Caco-2 (cell line): ENCODE measurements at regions not wholly inside any gene's neighbourhood (a gene's known extent, or its start where the extent isn't known, plus 50 kb on each side); places are given as distances from the start of the nearest gene placed in this dataset.

Source experiments
- BruUV-seq: library from RNA; stranded (reverse); fragments of 400-500 nt; replicated peaks from 2 replicates; lab custom pipeline; 2021; lab: Mats Ljungman, UMichigan
- CTCF ChIA-PET: fragments of 300-600 bp; sonication (Branson Sonifier 250); formaldehyde crosslinking; loops from one replicate; lab custom pipeline; 2022; ENCODE audit warnings: antibody characterized with exemption; lab: Charles Lee
- POLR2A ChIA-PET: fragments of 300-600 bp; sonication (Branson Sonifier 250); formaldehyde crosslinking; loops from one replicate; lab custom pipeline; 2022; ENCODE audit warnings: antibody characterized with exemption; lab: Charles Lee
- DNase-seq, 2 experiments: peaks; one replicate each; pipeline versions ENCODE4 v3.0.0 to v3.0.0-alpha.2; 2020 to 2022
- H3K27me3 ChIP-seq: replicated peaks from 2 replicates; pipeline ENCODE4 v1.6.0; 2011; ENCODE audit warnings: low read length; ENCODE audit not compliant: control insufficient read depth, insufficient read depth
- H3K36me3 ChIP-seq: 2 replicates; pipeline ENCODE4 v1.5.1; 2011; ENCODE audit warnings: low read length; ENCODE audit not compliant: control insufficient read depth, insufficient read depth
- H3K4me1 ChIP-seq: fragments of 250-450 bp; sonication (Bioruptor Pico); 2 replicates; pipeline ENCODE4 v1.5.1; 2020; ENCODE audit warnings: mild to moderate bottlenecking
- H3K4me3 ChIP-seq: 2 replicates; pipeline ENCODE4 v1.5.1; 2011; ENCODE audit warnings: low read depth, mild to moderate bottlenecking, control low read depth, low read length
- H3K9me3 ChIP-seq: fragments of 250-450 bp; sonication (Bioruptor Pico); 2 replicates; pipeline ENCODE4 v1.5.1; 2020; ENCODE audit warnings: mild to moderate bottlenecking, moderate library complexity
- H3K27ac Mint-ChIP-seq: one replicate; pipeline ENCODE4 v1.8.0; 2022; ENCODE audit warnings: mixed read lengths; ENCODE audit not compliant: unreplicated experiment
- H3K27me3 Mint-ChIP-seq: one replicate; pipeline ENCODE4 v1.8.0; 2022; ENCODE audit warnings: mixed read lengths; ENCODE audit not compliant: insufficient read depth, unreplicated experiment
- H3K36me3 Mint-ChIP-seq: one replicate; pipeline ENCODE4 v1.8.0; 2022; ENCODE audit warnings: mild to moderate bottlenecking, mixed read lengths; ENCODE audit not compliant: insufficient read depth, unreplicated experiment
- H3K4me1 Mint-ChIP-seq: one replicate; pipeline ENCODE4 v1.8.0; 2022; ENCODE audit warnings: low read depth, mixed read lengths; ENCODE audit not compliant: unreplicated experiment
- H3K4me3 Mint-ChIP-seq: one replicate; pipeline ENCODE4 v1.8.0; 2022; ENCODE audit warnings: mild to moderate bottlenecking, moderate library complexity, mixed read lengths; ENCODE audit not compliant: unreplicated experiment
- H3K9me3 Mint-ChIP-seq: one replicate; pipeline ENCODE4 v1.8.0; 2022; ENCODE audit warnings: mixed read lengths; ENCODE audit not compliant: unreplicated experiment
- CTCF ChIP-seq, 2 experiments: fragments of 200-600 bp in 1 of 2; IDR thresholded peaks; 1 replicate in 1 of 2; 2 replicates in 1 of 2; pipeline versions ENCODE4 v1.5.1 to v1.8.0; 2011 to 2022; ENCODE audit warnings: antibody characterized with exemption in 1 of 2, control low read depth in 1 of 2, inconsistent platforms in 1 of 2, low read depth in 1 of 2, low read length in 1 of 2, mild to moderate bottlenecking in 1 of 2, moderate library complexity in 1 of 2; ENCODE audit not compliant: insufficient read depth in 1 of 2, severe bottlenecking in 1 of 2, unreplicated experiment in 1 of 2
- intact Hi-C: fragments of 100-400 bp; cut with micrococcal nuclease; formaldehyde crosslinking; loops from one replicate; pipeline ENCODE4 v1.10.0; 2022; ENCODE audit not compliant: unreplicated experiment

DNA sequence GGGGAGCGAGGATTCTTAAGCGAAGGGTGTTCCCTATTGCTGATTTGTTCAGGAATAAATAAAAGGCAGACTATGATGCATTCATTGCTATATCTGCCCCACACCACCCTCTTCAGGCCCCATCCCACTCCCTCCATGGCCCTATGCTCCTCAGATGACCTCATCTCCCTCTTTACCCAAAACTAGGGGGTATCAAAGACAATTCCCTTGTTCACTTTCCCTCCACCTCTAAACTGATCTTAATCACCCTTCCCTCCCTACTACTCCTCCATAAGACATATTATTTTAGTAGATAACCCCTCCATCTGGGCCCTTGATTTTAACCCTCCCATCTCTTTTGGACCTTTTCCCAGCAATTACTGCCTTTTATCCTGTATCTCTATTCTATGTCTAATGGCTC, 434.9 kb upstream of the RUNX1 start:
- DNase-seq = no peak
- BruUV-seq = no TSS peak
- Histone ChIP-seq H3K27me3 (no peaks in the 10 kb centered on the region), H3K4me3 (no peak overlapping the region), H3K36me3 (no peaks in the 10 kb centered on the region), H3K9me3 (no peaks in the 10 kb centered on the region), H3K4me1 (no peaks in the 10 kb centered on the region)
- intact Hi-C loops = no loop called here
- CTCF ChIA-PET = no interaction called here
- Mint-ChIP-seq H3K36me3 (peaks cover 4% of the 10 kb centered on the region), H3K27me3 (peaks cover 18% of the 10 kb centered on the region), H3K9me3 (peaks cover 11% of the 10 kb centered on the region), H3K4me1 (no peaks in the 10 kb centered on the region), H3K27ac (no peak overlapping the region), H3K4me3 (no peak overlapping the region)
- POLR2A ChIA-PET = no interaction called here
- TF ChIP-seq CTCF (IDR thresholded peaks at IDR 0.05; ENCODE audit: insufficient read depth in 1 of 2, low read depth in 1 of 2, low read length in 1 of 2, severe bottlenecking in 1 of 2, unreplicated experiment in 1 of 2) = no peak

DNA sequence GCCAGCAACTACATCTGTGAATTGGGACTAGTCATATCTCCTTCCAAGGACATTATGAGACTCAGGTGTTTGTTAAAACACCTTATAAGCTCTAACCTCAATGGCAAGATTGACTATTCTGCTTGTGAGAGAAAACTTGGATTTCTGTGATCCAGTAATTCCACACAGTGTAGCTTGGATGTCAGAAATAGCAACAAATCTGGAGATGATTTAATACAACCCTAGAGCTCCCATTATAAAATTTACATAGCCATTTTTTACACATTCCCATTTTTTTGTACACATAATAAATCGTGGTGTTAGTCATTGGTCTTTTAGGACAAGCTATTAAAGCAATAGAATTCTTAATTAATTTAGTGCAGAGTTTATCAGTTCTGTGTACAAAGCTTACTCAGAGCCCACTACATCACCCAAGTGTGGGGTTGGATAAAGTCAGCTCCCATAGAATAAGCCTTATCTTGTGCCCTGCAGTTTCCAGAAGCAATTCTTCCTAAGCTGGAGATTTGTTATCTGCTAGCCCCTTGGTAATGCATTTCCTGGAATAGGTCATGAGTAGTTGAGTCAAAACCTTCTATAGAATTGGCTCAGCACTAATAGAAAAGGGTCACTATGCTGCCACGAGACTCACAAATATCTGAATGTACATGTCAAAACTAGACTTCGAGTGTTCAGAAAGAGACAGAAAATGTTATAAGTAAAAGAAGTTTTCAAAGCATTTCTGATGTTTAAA, 434.0 kb upstream of the RUNX1 start:
- no peak for DNase-seq
- no peak overlapping the region for H3K27ac Mint-ChIP-seq
- H3K4me3 Mint-ChIP-seq = no peak overlapping the region
- H3K27me3 ChIP-seq = no peaks in the 10 kb centered on the region
- intact Hi-C loops = no loop called here
- CTCF ChIA-PET = no interaction called here
- H3K27me3 Mint-ChIP-seq = peaks cover 18% of the 10 kb centered on the region
- no peaks in the 10 kb centered on the region for H3K4me1 ChIP-seq
- H3K36me3 Mint-ChIP-seq = peaks cover 4% of the 10 kb centered on the region
- TF ChIP-seq CTCF (IDR thresholded peaks at IDR 0.05; ENCODE audit: insufficient read depth in 1 of 2, low read depth in 1 of 2, low read length in 1 of 2, severe bottlenecking in 1 of 2, unreplicated experiment in 1 of 2) = no peak
- no peaks in the 10 kb centered on the region for H3K4me1 Mint-ChIP-seq
- POLR2A ChIA-PET = no interaction called here
- H3K36me3 ChIP-seq = no peaks in the 10 kb centered on the region
- H3K9me3 Mint-ChIP-seq = peaks cover 13% of the 10 kb centered on the region
- no TSS peak for BruUV-seq
- no peaks in the 10 kb centered on the region for H3K9me3 ChIP-seq
- H3K4me3 ChIP-seq = no peak overlapping the region

DNA sequence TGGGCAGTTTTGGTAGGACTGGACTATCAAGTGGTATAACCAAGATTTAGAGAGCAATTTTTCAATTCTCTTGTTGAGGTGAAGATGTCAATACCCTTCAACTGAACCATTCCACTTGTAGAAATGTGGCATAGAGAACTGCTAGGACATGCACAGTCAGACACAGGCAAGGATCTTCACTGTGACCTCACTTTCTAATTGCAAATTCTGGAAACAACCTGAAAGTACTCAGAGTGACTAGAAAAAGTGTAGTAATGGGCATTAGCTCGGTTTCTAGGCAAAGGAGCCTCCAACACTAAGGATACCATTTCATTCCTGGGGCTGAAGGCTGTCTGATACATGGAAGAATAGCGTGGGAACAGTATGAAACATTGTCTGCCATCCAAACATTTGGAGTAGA, 433.0 kb upstream of the RUNX1 start:
- no peak overlapping the region for H3K4me3 ChIP-seq
- H3K27ac Mint-ChIP-seq = no peak overlapping the region
- peaks cover 13% of the 10 kb centered on the region for H3K9me3 Mint-ChIP-seq
- peaks cover 18% of the 10 kb centered on the region for H3K27me3 Mint-ChIP-seq
- no peaks in the 10 kb centered on the region for H3K4me1 ChIP-seq
- POLR2A ChIA-PET = no interaction called here
- H3K4me1 Mint-ChIP-seq = no peaks in the 10 kb centered on the region
- DNase-seq = no peak
- no peaks in the 10 kb centered on the region for H3K9me3 ChIP-seq
- intact Hi-C loops = no loop called here
- no peak overlapping the region for H3K4me3 Mint-ChIP-seq
- no peak for TF ChIP-seq CTCF (IDR thresholded peaks at IDR 0.05; ENCODE audit: insufficient read depth in 1 of 2, low read depth in 1 of 2, low read length in 1 of 2, severe bottlenecking in 1 of 2, unreplicated experiment in 1 of 2)
- H3K27me3 ChIP-seq = no peaks in the 10 kb centered on the region
- no TSS peak for BruUV-seq
- H3K36me3 ChIP-seq = no peaks in the 10 kb centered on the region
- H3K36me3 Mint-ChIP-seq = peaks cover 4% of the 10 kb centered on the region
- CTCF ChIA-PET = no interaction called here
